GM18868 (cell line): ENCODE measurements at regions not wholly inside any gene's neighbourhood (a gene's known extent, or its start where the extent isn't known, plus 50 kb on each side); places are given as distances from the start of the nearest gene placed in this dataset.

ENCODE experiments used
- ATAC-seq: cut with Tn5 transposase; IDR thresholded peaks from one replicate; pipeline ENCODE4 v1.9.1; 2021; ENCODE audit warnings: mild to moderate bottlenecking, moderate library complexity; ENCODE audit not compliant: unreplicated experiment

GRCh38 chr17:55829995-55830612 lies 79.3 kb downstream of the PCTP start:
- no peak for ATAC-seq

GRCh38 chr17:55830699-55831471 lies 80.0 kb downstream of the PCTP start:
- no peak for ATAC-seq

GRCh38 chr17:55833306-55833705 lies 82.5 kb downstream of the PCTP start:
- no peak for ATAC-seq

GRCh38 chr17:55842405-55843158 lies 91.7 kb downstream of the PCTP start:
- ATAC-seq, result no peak

GRCh38 chr17:55843785-55844184 lies 92.9 kb downstream of the PCTP start:
- ATAC-seq, result no peak

GRCh38 chr17:55845385-55845784 lies 94.5 kb downstream of the PCTP start:
- peak; percentile 49 for ATAC-seq

- ATAC-seq, result no peak
These were observed 95.9 kb downstream of the PCTP start for GRCh38 chr17:55846745-55847144.

- peak; percentile 66 for ATAC-seq
These were observed 101.9 kb downstream of the PCTP start for GRCh38 chr17:55852734-55853133.

GRCh38 chr17:55859301-55859795 lies 108.5 kb downstream of the PCTP start:
- ATAC-seq, result no peak

GRCh38 chr17:55865072-55865762 lies 114.4 kb downstream of the PCTP start:
- ATAC-seq, result no peak

- no peak for ATAC-seq
These were observed 119.2 kb downstream of the PCTP start for GRCh38 chr17:55870044-55870443.

GRCh38 chr17:55872374-55872773 lies 121.5 kb downstream of the PCTP start:
- ATAC-seq, result peak; percentile 74

GRCh38 chr17:55873017-55873758 lies 122.3 kb downstream of the PCTP start:
- no peak for ATAC-seq

- ATAC-seq, result no peak
These were observed 132.3 kb downstream of the PCTP start for GRCh38 chr17:55883149-55883548.

- ATAC-seq, result no peak
These were observed 136.7 kb downstream of the PCTP start for GRCh38 chr17:55887531-55887930.

GRCh38 chr17:55889271-55889670 lies 138.4 kb downstream of the PCTP start:
- no peak for ATAC-seq

- no peak for ATAC-seq
These were observed 144.4 kb downstream of the PCTP start for GRCh38 chr17:55895112-55895759.

- ATAC-seq, result no peak
These were observed 146.4 kb downstream of the PCTP start for GRCh38 chr17:55897301-55897700.

- ATAC-seq, result no peak
These were observed 147.3 kb downstream of the PCTP start for GRCh38 chr17:55898195-55898594.

GRCh38 chr17:55900188-55900587 lies 149.3 kb downstream of the PCTP start:
- ATAC-seq, result no peak
